ENCODE measurements at regions not wholly inside any gene's neighbourhood (a gene's known extent, or its start where the extent isn't known, plus 50 kb on each side); places are given as distances from the start of the nearest gene placed in this dataset.

- no peak for TF ChIP-seq POLR2A (IDR thresholded peaks at IDR 0.05; ENCODE audit: low read depth, low read length)
- TF ChIP-seq POLR2AphosphoS5 (IDR thresholded peaks at IDR 0.05; ENCODE audit: low read depth, low read length): no peak
- no peak for TF ChIP-seq TAF1 (IDR thresholded peaks at IDR 0.05; ENCODE audit: low read depth, low read length)
Measured at GRCh38 chr19:31167690-31168089, 181.5 kb downstream of the TSHZ3 start.
